K562 (cell line): ENCODE measurements at regions not wholly inside any gene's neighbourhood (a gene's known extent, or its start where the extent isn't known, plus 50 kb on each side); places are given as distances from the start of the nearest gene placed in this dataset.

Experiments used
- ADNP ChIP-seq: fragments of 200-800 bp; sonication (Bioruptor generic); IDR thresholded peaks from 2 replicates; pipeline ENCODE4 v1.6.1; 2016; ENCODE audit warnings: missing genetic modification characterization, missing compliant biosample characterization
- IFI16 ChIP-seq: fragments of 250-450 bp; sonication (Bioruptor Pico); IDR thresholded peaks from 2 replicates; pipeline ENCODE4 v2.1.2; 2022; ENCODE audit warnings: mild to moderate bottlenecking, inconsistent platforms
- MAFG ChIP-seq: fragments of 450-650 bp; conservative IDR thresholded peaks from 2 replicates; pipeline ENCODE4 v1.6.1; 2016; ENCODE audit warnings: missing genetic modification characterization, missing compliant biosample characterization
- POLR2AphosphoS5 ChIP-seq: IDR thresholded peaks from 2 replicates; pipeline ENCODE4 v1.6.1; 2011; ENCODE audit warnings: mild to moderate bottlenecking, low read depth, low read length, moderate library complexity; ENCODE audit not compliant: control insufficient read depth, insufficient read depth
- PTRF ChIP-seq: fragments of 450-650 bp; IDR thresholded peaks from 2 replicates; pipeline ENCODE4 v1.6.1; 2016; ENCODE audit warnings: mild to moderate bottlenecking, missing genetic modification characterization, missing compliant biosample characterization
- RBBP5 ChIP-seq: fragments of 200-600 bp; sonication (generic); IDR thresholded peaks from 2 replicates; pipeline ENCODE4 v1.6.1; 2012; ENCODE audit warnings: borderline replicate concordance, mild to moderate bottlenecking, low read length, control low read depth, inconsistent platforms; ENCODE audit not compliant: insufficient read depth, poor library complexity, severe bottlenecking
- RFX7 ChIP-seq: fragments of 250-450 bp; sonication (Bioruptor Pico); IDR thresholded peaks from 2 replicates; pipeline ENCODE4 v1.5.1; 2021; ENCODE audit warnings: mild to moderate bottlenecking
- TEAD1 ChIP-seq, 2 experiments: fragments of 450-650 bp in 1 of 2; sonication (generic) in 1 of 2; formaldehyde crosslinking; IDR thresholded peaks; 2 replicates each; pipeline versions ENCODE4 v1.4.0 to v1.8.0; 2020 to 2022; ENCODE audit warnings: mild to moderate bottlenecking in 2 of 2, missing genetic modification reagents in 1 of 2
- ZFPM2 ChIP-seq: fragments of 250-450 bp; sonication (Bioruptor Pico); IDR thresholded peaks from 2 replicates; pipeline ENCODE4 v1.5.1; 2022; ENCODE audit warnings: mild to moderate bottlenecking
- ZNF12 ChIP-seq: sonication (generic); formaldehyde crosslinking; IDR thresholded peaks from 2 replicates; pipeline ENCODE4 v1.4.0; 2020; ENCODE audit warnings: mild to moderate bottlenecking, missing genetic modification reagents
- ZNF165 ChIP-seq: fragments of 250-450 bp; sonication (Bioruptor Pico); IDR thresholded peaks from 2 replicates; pipeline ENCODE4 v1.4.0; 2020; ENCODE audit warnings: borderline replicate concordance
- TF ChIP-seq, protein P1 (sequence below): IDR thresholded peaks from 2 replicates; pipeline ENCODE4 v1.6.1; 2014; ENCODE audit warnings: antibody characterized with exemption
- TF ChIP-seq, protein P2 (sequence below): sonication (generic); formaldehyde crosslinking; IDR thresholded peaks from 2 replicates; pipeline ENCODE4 v1.8.0; 2022; ENCODE audit warnings: mild to moderate bottlenecking, missing genetic modification reagents, borderline replicate concordance
- TF ChIP-seq, protein P3 (sequence below): sonication (generic); formaldehyde crosslinking; IDR thresholded peaks from 2 replicates; pipeline ENCODE4 v1.8.1; 2023; ENCODE audit warnings: mild to moderate bottlenecking, missing genetic modification reagents
- TF ChIP-seq, protein P4 (sequence below): fragments of 250-450 bp; sonication (Bioruptor Pico); IDR thresholded peaks from 2 replicates; pipeline ENCODE4 v1.5.0; 2022; ENCODE audit warnings: mild to moderate bottlenecking
- TF ChIP-seq, protein P5 (sequence below), 2 experiments: IDR thresholded peaks in 1 of 2; conservative IDR thresholded peaks in 1 of 2; 2 replicates each; pipeline ENCODE4 v1.6.1; 2016; ENCODE audit warnings: low read depth in 2 of 2, mild to moderate bottlenecking in 1 of 2, missing compliant biosample characterization in 1 of 2, missing genetic modification characterization in 1 of 2, moderate library complexity in 1 of 2

DNA sequence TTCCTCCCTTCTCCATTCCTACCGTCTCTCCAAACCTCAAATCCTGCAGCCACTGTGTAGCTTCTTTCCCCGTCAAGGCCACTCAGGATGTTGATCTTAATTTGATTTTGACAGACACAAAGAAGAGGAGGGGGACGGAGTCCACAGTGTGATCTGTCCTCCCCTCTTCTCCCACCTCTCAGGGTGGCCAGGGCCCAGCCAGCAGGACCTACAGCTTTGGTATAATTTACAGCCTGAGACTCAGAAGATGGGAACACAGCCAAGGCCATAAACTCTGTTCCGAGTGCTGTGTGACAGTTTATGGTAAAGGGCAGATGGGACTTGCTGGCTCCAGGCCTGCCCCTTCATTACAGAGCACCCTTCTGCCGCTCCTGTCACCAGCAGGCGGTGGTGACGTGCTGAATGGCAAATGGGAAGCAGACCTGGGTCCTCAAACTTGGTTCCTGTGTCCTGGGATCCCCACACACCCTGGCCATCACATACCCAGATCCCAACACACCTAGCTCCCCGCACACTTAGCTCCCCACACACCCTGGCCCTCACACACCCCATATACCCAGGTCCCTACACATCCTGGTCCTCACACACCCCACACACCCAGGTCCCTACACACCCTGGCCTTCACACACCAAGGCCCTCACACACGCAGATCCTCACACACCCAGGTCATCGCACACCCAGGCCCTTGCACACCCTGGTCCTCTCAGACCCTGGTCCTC lies 71.6 kb downstream of the CD2 start (continued):
- TF ChIP-seq IFI16 (CRISPR knock-in tag) (no peak), POLR2AphosphoS5 (no peak), RBBP5 (peak; percentile 16), MAFG (tag) (no peak), TEAD1 (CRISPR knock-in tag; IDR thresholded peaks at IDR 0.05) (no peak; a peak in 1 of 4 replicates), RFX7 (CRISPR knock-in tag) (peak; percentile 15; the same call in 1 of the 2 replicates), PTRF (tag) (no peak), ADNP (tag) (no peak), ZNF12 (CRISPR knock-in tag) (no peak), ZNF165 (CRISPR knock-in tag) (no peak; the same call in 1 of the 2 replicates), ZFPM2 (CRISPR knock-in tag) (no peak)
- TF ChIP-seq, protein P1, sequence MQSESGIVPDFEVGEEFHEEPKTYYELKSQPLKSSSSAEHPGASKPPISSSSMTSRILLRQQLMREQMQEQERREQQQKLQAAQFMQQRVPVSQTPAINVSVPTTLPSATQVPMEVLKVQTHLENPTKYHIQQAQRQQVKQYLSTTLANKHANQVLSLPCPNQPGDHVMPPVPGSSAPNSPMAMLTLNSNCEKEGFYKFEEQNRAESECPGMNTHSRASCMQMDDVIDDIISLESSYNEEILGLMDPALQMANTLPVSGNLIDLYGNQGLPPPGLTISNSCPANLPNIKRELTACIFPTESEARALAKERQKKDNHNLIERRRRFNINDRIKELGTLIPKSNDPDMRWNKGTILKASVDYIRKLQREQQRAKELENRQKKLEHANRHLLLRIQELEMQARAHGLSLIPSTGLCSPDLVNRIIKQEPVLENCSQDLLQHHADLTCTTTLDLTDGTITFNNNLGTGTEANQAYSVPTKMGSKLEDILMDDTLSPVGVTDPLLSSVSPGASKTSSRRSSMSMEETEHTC: no peak
- TF ChIP-seq, protein P2, sequence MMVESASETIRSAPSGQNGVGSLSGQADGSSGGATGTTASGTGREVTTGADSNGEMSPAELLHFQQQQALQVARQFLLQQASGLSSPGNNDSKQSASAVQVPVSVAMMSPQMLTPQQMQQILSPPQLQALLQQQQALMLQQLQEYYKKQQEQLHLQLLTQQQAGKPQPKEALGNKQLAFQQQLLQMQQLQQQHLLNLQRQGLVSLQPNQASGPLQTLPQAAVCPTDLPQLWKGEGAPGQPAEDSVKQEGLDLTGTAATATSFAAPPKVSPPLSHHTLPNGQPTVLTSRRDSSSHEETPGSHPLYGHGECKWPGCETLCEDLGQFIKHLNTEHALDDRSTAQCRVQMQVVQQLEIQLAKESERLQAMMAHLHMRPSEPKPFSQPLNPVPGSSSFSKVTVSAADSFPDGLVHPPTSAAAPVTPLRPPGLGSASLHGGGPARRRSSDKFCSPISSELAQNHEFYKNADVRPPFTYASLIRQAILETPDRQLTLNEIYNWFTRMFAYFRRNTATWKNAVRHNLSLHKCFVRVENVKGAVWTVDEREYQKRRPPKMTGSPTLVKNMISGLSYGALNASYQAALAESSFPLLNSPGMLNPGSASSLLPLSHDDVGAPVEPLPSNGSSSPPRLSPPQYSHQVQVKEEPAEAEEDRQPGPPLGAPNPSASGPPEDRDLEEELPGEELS: no peak
- TF ChIP-seq, protein P3, sequence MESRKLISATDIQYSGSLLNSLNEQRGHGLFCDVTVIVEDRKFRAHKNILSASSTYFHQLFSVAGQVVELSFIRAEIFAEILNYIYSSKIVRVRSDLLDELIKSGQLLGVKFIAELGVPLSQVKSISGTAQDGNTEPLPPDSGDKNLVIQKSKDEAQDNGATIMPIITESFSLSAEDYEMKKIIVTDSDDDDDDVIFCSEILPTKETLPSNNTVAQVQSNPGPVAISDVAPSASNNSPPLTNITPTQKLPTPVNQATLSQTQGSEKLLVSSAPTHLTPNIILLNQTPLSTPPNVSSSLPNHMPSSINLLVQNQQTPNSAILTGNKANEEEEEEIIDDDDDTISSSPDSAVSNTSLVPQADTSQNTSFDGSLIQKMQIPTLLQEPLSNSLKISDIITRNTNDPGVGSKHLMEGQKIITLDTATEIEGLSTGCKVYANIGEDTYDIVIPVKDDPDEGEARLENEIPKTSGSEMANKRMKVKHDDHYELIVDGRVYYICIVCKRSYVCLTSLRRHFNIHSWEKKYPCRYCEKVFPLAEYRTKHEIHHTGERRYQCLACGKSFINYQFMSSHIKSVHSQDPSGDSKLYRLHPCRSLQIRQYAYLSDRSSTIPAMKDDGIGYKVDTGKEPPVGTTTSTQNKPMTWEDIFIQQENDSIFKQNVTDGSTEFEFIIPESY (CRISPR knock-in tag): no peak
- TF ChIP-seq, protein P4, sequence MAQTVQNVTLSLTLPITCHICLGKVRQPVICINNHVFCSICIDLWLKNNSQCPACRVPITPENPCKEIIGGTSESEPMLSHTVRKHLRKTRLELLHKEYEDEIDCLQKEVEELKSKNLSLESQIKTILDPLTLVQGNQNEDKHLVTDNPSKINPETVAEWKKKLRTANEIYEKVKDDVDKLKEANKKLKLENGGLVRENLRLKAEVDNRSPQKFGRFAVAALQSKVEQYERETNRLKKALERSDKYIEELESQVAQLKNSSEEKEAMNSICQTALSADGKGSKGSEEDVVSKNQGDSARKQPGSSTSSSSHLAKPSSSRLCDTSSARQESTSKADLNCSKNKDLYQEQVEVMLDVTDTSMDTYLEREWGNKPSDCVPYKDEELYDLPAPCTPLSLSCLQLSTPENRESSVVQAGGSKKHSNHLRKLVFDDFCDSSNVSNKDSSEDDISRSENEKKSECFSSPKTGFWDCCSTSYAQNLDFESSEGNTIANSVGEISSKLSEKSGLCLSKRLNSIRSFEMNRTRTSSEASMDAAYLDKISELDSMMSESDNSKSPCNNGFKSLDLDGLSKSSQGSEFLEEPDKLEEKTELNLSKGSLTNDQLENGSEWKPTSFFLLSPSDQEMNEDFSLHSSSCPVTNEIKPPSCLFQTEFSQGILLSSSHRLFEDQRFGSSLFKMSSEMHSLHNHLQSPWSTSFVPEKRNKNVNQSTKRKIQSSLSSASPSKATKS (CRISPR knock-in tag): no peak
- TF ChIP-seq, protein P5, sequence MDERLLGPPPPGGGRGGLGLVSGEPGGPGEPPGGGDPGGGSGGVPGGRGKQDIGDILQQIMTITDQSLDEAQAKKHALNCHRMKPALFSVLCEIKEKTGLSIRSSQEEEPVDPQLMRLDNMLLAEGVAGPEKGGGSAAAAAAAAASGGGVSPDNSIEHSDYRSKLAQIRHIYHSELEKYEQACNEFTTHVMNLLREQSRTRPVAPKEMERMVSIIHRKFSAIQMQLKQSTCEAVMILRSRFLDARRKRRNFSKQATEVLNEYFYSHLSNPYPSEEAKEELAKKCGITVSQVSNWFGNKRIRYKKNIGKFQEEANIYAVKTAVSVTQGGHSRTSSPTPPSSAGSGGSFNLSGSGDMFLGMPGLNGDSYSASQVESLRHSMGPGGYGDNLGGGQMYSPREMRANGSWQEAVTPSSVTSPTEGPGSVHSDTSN (CRISPR knock-in tag; IDR thresholded peaks at IDR 0.05; ENCODE audit: low read depth): no peak
- TF ChIP-seq, protein P5 (tag; conservative IDR thresholded peaks at IDR 0.05; ENCODE audit: low read depth): peak; percentile 98
